COLO668 (cell line): ENCODE measurements at regions not wholly inside any gene's neighbourhood (a gene's known extent, or its start where the extent isn't known, plus 50 kb on each side); places are given as distances from the start of the nearest gene placed in this dataset.

ENCODE experiments used
- DNase-seq: peaks from one replicate; lab custom pipeline; 2025; ENCODE audit not compliant: unreplicated experiment; lab: John Stamatoyannopoulos, UW

GRCh38 chr9:84173961-84174360 lies 166.6 kb downstream of the SLC28A3 start:
- DNase-seq, result no peak

GRCh38 chr9:84174486-84174885 lies 166.1 kb downstream of the SLC28A3 start:
- DNase-seq, result no peak

GRCh38 chr9:84177407-84177806 lies 163.2 kb downstream of the SLC28A3 start:
- DNase-seq, result no peak

GRCh38 chr9:84179531-84179930 lies 161.0 kb downstream of the SLC28A3 start:
- DNase-seq, result no peak

GRCh38 chr9:84187090-84187489 lies 153.5 kb downstream of the SLC28A3 start:
- no peak for DNase-seq

DNA sequence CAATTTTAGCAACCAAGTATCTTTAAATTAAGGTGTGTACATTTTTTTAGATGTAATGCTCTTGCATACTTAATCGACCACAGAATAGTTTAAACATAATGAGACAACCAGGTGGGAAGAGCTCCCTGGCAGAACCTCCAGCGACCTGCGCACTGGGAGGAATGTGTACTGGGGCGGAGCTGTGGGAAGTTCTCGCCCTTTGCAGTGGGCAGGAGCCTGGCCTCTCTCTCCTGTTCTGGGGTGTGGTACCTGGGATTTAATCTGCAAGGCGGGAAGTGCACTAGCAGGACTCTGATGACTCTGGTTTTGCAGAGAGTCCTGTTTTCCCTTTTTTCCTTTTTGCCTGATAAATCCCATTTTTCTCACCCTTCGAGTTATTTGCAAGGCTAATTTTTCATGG lies 150.7 kb downstream of the SLC28A3 start:
- DNase-seq, result no peak

DNA sequence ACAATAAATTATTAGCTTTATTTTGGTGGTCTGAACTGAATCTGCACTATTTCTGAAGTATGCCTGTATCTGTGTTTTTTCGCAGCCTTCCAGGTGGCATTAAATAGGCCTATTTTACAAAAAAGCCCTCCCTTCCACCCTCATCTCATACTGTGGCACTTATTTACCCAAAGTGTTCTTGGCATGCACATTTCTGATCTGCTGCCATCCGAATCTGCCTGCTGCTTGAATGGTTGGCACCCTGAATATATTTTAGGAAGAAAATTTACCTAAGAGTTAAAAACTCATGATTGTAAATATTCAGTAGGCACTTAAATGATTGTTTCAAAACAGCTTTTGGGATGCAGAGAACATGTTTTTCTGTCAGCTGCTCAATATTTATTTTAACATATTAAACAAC lies 150.1 kb downstream of the SLC28A3 start:
- DNase-seq, result no peak

- DNase-seq, result no peak
Measured at GRCh38 chr9:84206801-84207370, 133.7 kb downstream of the SLC28A3 start.

- DNase-seq, result no peak
Measured at GRCh38 chr9:84207491-84207951, 133.0 kb downstream of the SLC28A3 start.

GRCh38 chr9:84212246-84212645 lies 128.3 kb downstream of the SLC28A3 start:
- DNase-seq, result no peak

GRCh38 chr9:84212982-84213381 lies 127.6 kb downstream of the SLC28A3 start:
- DNase-seq, result no peak

DNA sequence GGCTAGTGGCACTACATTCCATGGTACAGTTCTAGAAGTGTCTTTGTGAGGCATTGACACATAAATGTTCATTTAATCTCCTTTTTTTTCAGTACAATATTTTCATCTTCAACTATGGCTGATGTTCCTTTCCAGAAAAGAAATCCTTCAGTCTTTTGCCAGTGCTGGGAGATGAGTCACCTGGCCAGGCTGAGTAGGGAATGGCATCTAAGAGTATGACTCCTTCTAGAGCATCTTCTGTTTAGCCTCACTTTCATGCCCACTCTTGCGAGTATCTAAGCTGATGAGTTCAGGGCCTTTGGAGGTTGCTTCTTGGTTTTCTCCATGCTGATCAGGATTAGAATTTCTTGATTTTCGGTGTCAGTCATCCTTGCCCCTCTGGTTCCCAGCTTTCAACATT lies 124.4 kb downstream of the SLC28A3 start:
- no peak for DNase-seq

- no peak for DNase-seq
Measured at GRCh38 chr9:84218322-84218721, 122.2 kb downstream of the SLC28A3 start.

- no peak for DNase-seq
Measured at GRCh38 chr9:84224246-84224645, 116.3 kb downstream of the SLC28A3 start.
